ENCODE measurements at regions not wholly inside any gene's neighbourhood (a gene's known extent, or its start where the extent isn't known, plus 50 kb on each side); places are given as distances from the start of the nearest gene placed in this dataset.
A peak's percentile ranks its signal among the peaks of the same experiment; 100 is the strongest.
"Not testable (repeated sequence)": the region's sequence is repeated elsewhere in the genome, so short reads cannot be mapped to it uniquely, and the experiment has no call there.

GRCh38 chr14:105630293-105630934, 104.0 kb downstream of the TMEM121 start:
- H3K9me3 Mint-ChIP-seq (ENCODE audit: low read depth); CTCF ChIA-PET; DNase-seq; H3K27ac Mint-ChIP-seq; H3K27me3 Mint-ChIP-seq; ATAC-seq; H3K36me3 Mint-ChIP-seq; H3K4me3 Mint-ChIP-seq; H3K4me1 Mint-ChIP-seq: not testable (repeated sequence)

GRCh38 chr14:105630935-105631779, 104.8 kb downstream of the TMEM121 start:
- CTCF ChIA-PET; ATAC-seq; H3K27me3 Mint-ChIP-seq; H3K9me3 Mint-ChIP-seq (ENCODE audit: low read depth); H3K36me3 Mint-ChIP-seq; H3K27ac Mint-ChIP-seq; H3K4me3 Mint-ChIP-seq; DNase-seq; H3K4me1 Mint-ChIP-seq: not testable (repeated sequence)

- CTCF ChIA-PET = no interaction called here
- Mint-ChIP-seq H3K9me3 (ENCODE audit: low read depth) (peaks cover 3% of the 10 kb centered on the region), H3K36me3 (no peaks in the 10 kb centered on the region)
Measured at GRCh38 chr14:105632010-105632409, 105.6 kb downstream of the TMEM121 start.

DNA sequence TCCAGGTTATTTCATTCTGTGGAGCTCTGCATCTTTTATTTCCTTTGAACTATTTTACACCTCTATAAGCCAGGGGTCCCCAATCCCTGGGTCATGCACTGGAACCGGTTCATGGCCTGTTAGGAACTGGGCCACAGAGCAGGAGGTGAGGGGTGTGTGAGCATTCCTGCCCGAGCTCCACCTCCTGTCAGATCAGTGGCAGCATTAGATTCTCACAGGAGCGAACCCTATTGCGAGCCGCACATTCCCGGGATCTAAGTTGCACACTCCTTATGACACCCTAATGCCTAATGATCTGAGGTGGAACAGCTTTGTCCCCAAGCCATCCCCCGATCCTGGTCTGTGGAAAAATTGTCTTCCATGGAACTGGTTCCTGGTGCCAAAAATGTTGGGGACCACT, 107.2 kb downstream of the TMEM121 start:
- DNase-seq; H3K36me3 Mint-ChIP-seq; H3K4me3 Mint-ChIP-seq; H3K27me3 Mint-ChIP-seq; H3K9me3 Mint-ChIP-seq (ENCODE audit: low read depth); H3K27ac Mint-ChIP-seq; CTCF ChIA-PET; ATAC-seq; H3K4me1 Mint-ChIP-seq: not testable (repeated sequence)

More at GRCh38 chr14:105632010-105632409, 105.6 kb downstream of the TMEM121 start:
- peaks cover 6% of the 10 kb centered on the region for H3K27me3 Mint-ChIP-seq
- DNase-seq = no peak
- H3K27ac Mint-ChIP-seq = no peak overlapping the region
- H3K4me1 Mint-ChIP-seq = no peaks in the 10 kb centered on the region
- no peak overlapping the region for H3K4me3 Mint-ChIP-seq
- ATAC-seq = no peak

DNA sequence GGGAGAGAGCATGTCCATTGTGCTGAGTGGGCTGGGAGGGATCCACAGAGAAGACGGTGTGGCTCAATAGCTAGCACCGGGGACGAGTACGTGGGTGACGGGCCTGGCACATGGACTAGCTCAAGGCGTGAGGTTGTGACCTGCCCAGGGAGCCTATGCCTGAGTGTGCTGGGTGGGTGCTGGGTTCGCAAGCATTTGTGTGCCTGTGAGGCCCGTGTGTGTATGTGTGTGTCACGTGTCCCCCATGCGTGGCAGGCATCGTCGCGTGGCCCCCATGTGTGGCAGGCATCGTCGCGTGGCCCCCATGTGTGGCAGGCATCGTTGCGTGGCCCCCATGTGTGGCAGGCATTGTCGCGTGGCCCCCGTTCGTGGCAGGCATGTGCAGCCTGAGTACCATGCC, 109.2 kb downstream of the TMEM121 start:
- DNase-seq = no peak
- Mint-ChIP-seq H3K4me3 (no peak overlapping the region), H3K27ac (no peak overlapping the region), H3K9me3 (ENCODE audit: low read depth) (peaks cover 3% of the 10 kb centered on the region), H3K4me1 (no peaks in the 10 kb centered on the region), H3K36me3 (no peaks in the 10 kb centered on the region), H3K27me3 (peaks cover 6% of the 10 kb centered on the region)
- ATAC-seq = no peak
- CTCF ChIA-PET = no interaction called here

DNA sequence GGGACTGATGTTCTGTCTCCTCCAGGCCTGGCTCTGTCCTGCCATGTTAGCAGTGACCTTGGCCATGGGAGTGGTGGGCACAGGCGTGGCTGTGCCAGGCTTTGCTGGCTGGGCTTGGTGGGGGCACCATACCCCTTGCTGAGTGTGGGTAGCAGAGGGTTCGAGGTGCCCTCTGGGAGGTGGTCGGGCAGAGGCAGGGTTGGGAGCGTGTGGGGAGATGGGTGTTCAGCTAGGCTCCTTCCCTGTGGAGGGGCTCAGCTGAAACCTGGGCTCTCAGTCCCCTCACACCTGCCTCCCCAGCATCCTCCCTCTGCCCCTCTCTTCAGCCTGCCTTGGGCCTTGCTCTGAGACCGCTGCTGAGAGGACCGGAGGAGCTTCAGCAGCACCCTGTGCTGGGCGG, 109.6 kb downstream of the TMEM121 start:
- DNase-seq; H3K27ac Mint-ChIP-seq; H3K4me1 Mint-ChIP-seq; H3K4me3 Mint-ChIP-seq; H3K9me3 Mint-ChIP-seq (ENCODE audit: low read depth); H3K36me3 Mint-ChIP-seq; CTCF ChIA-PET; H3K27me3 Mint-ChIP-seq: not testable (repeated sequence)
- peak; percentile 39 for ATAC-seq

GRCh38 chr14:105636935-105637334, 110.6 kb downstream of the TMEM121 start:
- no peaks in the 10 kb centered on the region for H3K9me3 Mint-ChIP-seq (ENCODE audit: low read depth)
- no peak overlapping the region for H3K4me3 Mint-ChIP-seq
- CTCF ChIA-PET = no interaction called here
- DNase-seq = no peak
- H3K27ac Mint-ChIP-seq = no peak overlapping the region
- no peaks in the 10 kb centered on the region for H3K4me1 Mint-ChIP-seq
- H3K36me3 Mint-ChIP-seq = no peaks in the 10 kb centered on the region
- peaks cover 6% of the 10 kb centered on the region for H3K27me3 Mint-ChIP-seq
- peak; percentile 16 for ATAC-seq

- peak; percentile 23 for ATAC-seq
- H3K4me1 Mint-ChIP-seq; H3K27ac Mint-ChIP-seq; CTCF ChIA-PET; DNase-seq; H3K9me3 Mint-ChIP-seq (ENCODE audit: low read depth); H3K27me3 Mint-ChIP-seq; H3K4me3 Mint-ChIP-seq; H3K36me3 Mint-ChIP-seq: not testable (repeated sequence)
Measured at GRCh38 chr14:105637345-105637744, 111.0 kb downstream of the TMEM121 start.

DNA sequence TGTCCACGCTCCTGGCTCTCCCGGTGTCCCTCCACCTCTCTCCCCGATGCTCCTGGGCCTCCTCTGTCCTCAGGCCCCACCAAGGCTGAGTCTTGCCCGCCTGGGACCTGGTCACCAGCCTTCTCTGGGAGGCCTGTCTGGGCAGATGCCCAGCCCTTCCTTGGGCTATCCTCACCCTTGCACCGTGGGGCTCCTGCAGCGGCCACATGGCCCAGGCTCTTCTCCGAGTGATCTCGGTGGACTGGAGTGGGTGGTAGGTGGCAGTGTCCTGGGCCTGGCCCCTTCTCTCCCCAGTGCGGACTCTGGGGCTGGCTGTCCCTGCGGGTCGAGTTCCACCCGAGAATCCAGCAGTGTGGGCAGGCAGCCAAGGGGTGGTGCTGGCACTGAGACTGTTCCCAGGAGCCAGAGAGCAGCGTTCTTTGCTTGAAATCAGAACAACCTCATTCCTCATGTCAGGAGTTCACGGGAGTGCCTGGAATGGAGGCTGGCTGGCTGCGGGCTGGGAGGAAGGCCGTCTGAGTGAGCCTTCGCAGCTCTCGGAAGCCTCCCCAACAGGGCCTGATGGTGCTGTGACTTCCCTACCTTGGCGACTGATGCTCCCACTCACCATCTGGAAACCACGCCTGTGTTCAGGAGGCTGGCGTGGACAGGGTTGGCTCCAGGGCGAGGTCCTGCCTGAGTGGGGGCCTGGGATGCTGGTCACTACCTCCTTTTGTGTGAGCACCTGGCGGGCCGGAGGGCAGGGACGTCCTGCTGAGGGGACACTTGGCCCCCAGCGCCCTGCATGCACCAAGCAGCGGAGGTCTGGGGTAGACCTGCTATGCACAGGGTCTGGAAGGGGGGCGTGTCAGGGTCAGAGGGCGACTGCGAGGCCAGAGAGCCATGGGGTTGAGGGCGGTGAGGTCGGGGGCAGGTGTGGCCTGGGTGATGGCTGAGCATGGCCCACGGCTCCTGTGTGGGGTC, 113.9 kb downstream of the TMEM121 start:
- ATAC-seq; H3K4me3 Mint-ChIP-seq; H3K9me3 Mint-ChIP-seq (ENCODE audit: low read depth); H3K27me3 Mint-ChIP-seq; H3K27ac Mint-ChIP-seq; H3K4me1 Mint-ChIP-seq; H3K36me3 Mint-ChIP-seq; CTCF ChIA-PET: not testable (repeated sequence)
- peak; percentile 40 for DNase-seq

DNA sequence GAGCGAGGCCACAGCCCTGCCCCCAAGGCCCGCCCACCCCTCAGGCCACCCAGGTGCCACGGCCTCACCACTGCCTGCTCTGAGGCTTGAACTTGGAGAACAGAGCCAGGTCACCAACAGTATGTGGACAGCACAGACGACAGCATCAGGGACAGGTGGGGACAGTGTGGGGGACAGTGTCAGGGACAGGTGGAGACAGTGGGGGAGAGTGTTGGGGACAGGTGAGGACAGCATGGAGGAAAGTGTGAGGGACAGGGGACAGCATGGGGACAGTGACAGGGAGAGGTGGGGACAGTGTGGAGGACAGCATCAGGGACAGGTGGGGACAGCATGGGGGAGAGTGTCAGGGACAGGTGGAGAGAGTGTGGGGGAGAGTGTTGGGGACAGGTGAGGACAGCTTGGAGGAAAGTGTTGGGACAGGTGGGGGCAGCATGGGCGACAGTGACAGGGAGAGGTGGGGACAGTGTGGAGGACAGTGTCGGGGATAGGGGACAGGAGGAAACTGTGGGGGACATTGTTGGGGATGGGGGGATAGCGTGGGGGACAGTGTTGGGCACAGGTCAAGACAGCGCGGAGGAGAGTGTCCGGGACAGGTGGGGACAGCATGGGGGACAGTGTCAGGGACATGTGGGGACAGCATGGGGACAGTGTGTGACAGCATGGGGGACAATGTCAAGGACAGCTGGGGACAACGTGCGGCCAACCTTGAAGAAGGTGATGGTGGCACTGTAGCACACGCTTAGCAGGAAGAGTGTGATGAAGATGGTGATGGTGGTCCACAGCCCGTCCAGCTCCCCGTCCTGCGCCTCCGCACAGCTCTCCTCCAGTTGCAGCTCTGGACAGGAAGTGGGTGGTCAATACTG, 114.9 kb downstream of the TMEM121 start:
- CTCF ChIA-PET = no interaction called here
- H3K4me3 Mint-ChIP-seq = no peak overlapping the region
- DNase-seq = no peak
- H3K27ac Mint-ChIP-seq = no peak overlapping the region
- H3K36me3 Mint-ChIP-seq = no peaks in the 10 kb centered on the region
- no peaks in the 10 kb centered on the region for H3K27me3 Mint-ChIP-seq
- no peaks in the 10 kb centered on the region for H3K9me3 Mint-ChIP-seq (ENCODE audit: low read depth)
- H3K4me1 Mint-ChIP-seq = no peaks in the 10 kb centered on the region
- no peak for ATAC-seq

DNA sequence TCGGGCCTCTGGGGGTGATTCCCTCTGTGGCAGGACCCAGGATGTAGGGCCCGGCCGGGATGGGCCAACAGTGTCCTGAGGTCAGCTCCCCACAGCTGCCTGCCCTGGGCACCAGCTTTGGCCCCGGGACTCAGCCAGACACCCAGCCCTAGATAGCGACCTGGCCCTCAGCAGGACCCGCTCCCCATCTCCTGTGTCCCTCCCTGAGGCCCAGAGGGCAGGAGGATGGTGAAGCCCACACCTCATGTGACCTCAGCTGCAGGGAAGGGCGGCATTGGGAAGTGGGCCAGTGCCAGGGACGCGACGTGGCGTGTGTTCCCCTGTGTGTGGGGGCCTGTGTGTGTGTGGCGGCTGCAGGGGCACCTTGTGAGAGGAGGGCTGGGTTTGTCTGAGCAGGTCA, 115.6 kb downstream of the TMEM121 start:
- CTCF ChIA-PET; H3K4me1 Mint-ChIP-seq; H3K4me3 Mint-ChIP-seq; DNase-seq; H3K36me3 Mint-ChIP-seq; H3K27me3 Mint-ChIP-seq; ATAC-seq; H3K9me3 Mint-ChIP-seq (ENCODE audit: low read depth); H3K27ac Mint-ChIP-seq: not testable (repeated sequence)

GRCh38 chr14:105642486-105642885, 116.1 kb downstream of the TMEM121 start:
- H3K9me3 Mint-ChIP-seq (ENCODE audit: low read depth); H3K27ac Mint-ChIP-seq; H3K4me3 Mint-ChIP-seq; H3K36me3 Mint-ChIP-seq; CTCF ChIA-PET; H3K4me1 Mint-ChIP-seq; ATAC-seq; DNase-seq; H3K27me3 Mint-ChIP-seq: not testable (repeated sequence)

Measured in activated CD8-positive, alpha-beta memory T cell treated with anti-CD3 and anti-CD28 coated beads, Interleukin-2, amount 10 ng/mL, durations not matched to agents 7 days and 5 days (primary cell).